Esophagus muscularis mucosa (tissue), 4 donors: ENCODE measurements at regions not wholly inside any gene's neighbourhood (a gene's known extent, or its start where the extent isn't known, plus 50 kb on each side); places are given as distances from the start of the nearest gene placed in this dataset.

Experiments used
- DNase-seq: peaks from one replicate; pipeline ENCODE4 v3.0.0-alpha.2; 2017; ENCODE audit errors: extremely low spot score
- H3K27ac ChIP-seq, 4 donors: fragments of 200-600 bp; sonication (generic); replicated peaks in 1 of 4; 1 replicate in 3 of 4; 2 replicates in 1 of 4; pipeline ENCODE4 v1.5.1; 2016 to 2019; ENCODE audit warnings: mild to moderate bottlenecking in 1 of 4
- H3K27me3 ChIP-seq, 4 donors: fragments of 200-600 bp; sonication (generic); one replicate each; pipeline versions ENCODE4 v1.5.1 to v1.6.0; 2016 to 2019
- H3K36me3 ChIP-seq, 4 donors: fragments of 200-600 bp; sonication (generic); one replicate each; pipeline ENCODE4 v1.5.1; 2016 to 2019
- H3K4me1 ChIP-seq, 4 donors: fragments of 200-600 bp; sonication (generic); one replicate each; pipeline ENCODE4 v1.5.1; 2016 to 2019
- H3K4me3 ChIP-seq, 4 donors: fragments of 200-600 bp; sonication (generic); 1 replicate in 2 of 4; 2 replicates in 2 of 4; pipeline ENCODE4 v1.5.1; 2016 to 2019; ENCODE audit warnings: mild to moderate bottlenecking in 4 of 4, moderate library complexity in 1 of 4
- H3K9me3 ChIP-seq, 4 donors: fragments of 200-600 bp; sonication (generic); 1 replicate in 3 of 4; 2 replicates in 1 of 4; pipeline ENCODE4 v1.5.1; 2016 to 2019
- EP300 ChIP-seq: sonication (generic); formaldehyde crosslinking; IDR thresholded peaks from one replicate; pipeline ENCODE4 v1.6.1; 2017; ENCODE audit warnings: antibody characterized with exemption
- POLR2A ChIP-seq: fragments of 450-650 bp; IDR thresholded peaks from one replicate; pipeline ENCODE4 v1.6.1; 2017; ENCODE audit warnings: antibody characterized with exemption, moderate library complexity, mild to moderate bottlenecking, low read depth
- POLR2AphosphoS5 ChIP-seq, 2 donors: sonication (generic); formaldehyde crosslinking; IDR thresholded peaks; one replicate each; pipeline ENCODE4 v1.6.1; 2017; ENCODE audit warnings: antibody characterized with exemption in 2 of 2
- WGBS: methylation state at CpG from one replicate; pipeline ENCODE4 v1.1.5; 2018; 5-methylcytosine and 5-hydroxymethylcytosine counted together
- intact Hi-C: fragments of 100-400 bp; cut with DNase I; formaldehyde crosslinking; loops from one replicate; pipeline ENCODE4 v1.15.1; 2023
- TF ChIP-seq, protein P1 (sequence below), 3 experiments: fragments of 200-600 bp in 2 of 3; fragments of 450-650 bp in 1 of 3; sonication (generic) in 2 of 3; IDR thresholded peaks; one replicate each; pipeline ENCODE4 v1.5.1; 2017 to 2019; ENCODE audit warnings: antibody characterized with exemption in 3 of 3, mild to moderate bottlenecking in 2 of 3, moderate library complexity in 1 of 3

- intact Hi-C loops = no loop called here
- Histone ChIP-seq H3K4me3 (no peak overlapping the region), H3K4me1 (no peaks in the 10 kb centered on the region), H3K27me3 (no peaks in the 10 kb centered on the region), H3K9me3 (no peaks in the 10 kb centered on the region), H3K36me3 (no peaks in the 10 kb centered on the region), H3K27ac (no peak overlapping the region)
- no peak for DNase-seq
- 88% methylated on average over 6 of the region's 15 CpGs for WGBS
- TF ChIP-seq, protein P1, sequence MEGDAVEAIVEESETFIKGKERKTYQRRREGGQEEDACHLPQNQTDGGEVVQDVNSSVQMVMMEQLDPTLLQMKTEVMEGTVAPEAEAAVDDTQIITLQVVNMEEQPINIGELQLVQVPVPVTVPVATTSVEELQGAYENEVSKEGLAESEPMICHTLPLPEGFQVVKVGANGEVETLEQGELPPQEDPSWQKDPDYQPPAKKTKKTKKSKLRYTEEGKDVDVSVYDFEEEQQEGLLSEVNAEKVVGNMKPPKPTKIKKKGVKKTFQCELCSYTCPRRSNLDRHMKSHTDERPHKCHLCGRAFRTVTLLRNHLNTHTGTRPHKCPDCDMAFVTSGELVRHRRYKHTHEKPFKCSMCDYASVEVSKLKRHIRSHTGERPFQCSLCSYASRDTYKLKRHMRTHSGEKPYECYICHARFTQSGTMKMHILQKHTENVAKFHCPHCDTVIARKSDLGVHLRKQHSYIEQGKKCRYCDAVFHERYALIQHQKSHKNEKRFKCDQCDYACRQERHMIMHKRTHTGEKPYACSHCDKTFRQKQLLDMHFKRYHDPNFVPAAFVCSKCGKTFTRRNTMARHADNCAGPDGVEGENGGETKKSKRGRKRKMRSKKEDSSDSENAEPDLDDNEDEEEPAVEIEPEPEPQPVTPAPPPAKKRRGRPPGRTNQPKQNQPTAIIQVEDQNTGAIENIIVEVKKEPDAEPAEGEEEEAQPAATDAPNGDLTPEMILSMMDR (IDR thresholded peaks at IDR 0.05) = no peak
- TF ChIP-seq POLR2AphosphoS5 (IDR thresholded peaks at IDR 0.05) = no peak
- TF ChIP-seq POLR2A = no peak
- TF ChIP-seq EP300 = no peak
These were observed 1606.3 kb upstream of the MIR17HG start for GRCh38 chr13:89740994-89741685.

DNA sequence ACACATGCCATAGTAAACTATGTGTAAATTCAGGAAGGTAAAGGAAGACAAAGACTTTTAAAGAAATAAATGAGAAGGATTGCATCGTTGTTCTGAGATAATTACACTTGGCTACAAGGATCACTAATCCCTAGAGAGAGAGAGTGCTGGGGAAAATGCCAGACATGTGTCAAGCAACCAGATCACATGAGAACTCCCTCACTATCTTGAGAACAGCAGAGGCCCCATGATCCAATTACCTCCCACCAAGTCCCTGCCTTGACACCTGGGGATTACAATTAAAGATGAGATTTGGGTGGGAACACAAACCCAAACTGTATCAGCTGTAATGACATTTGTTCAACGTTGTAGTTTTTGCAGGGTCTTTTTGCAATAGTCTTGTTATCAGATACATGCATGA is 1600.9 kb upstream of the MIR17HG start:
- WGBS = 62% methylated on average over 2 of the region's 2 CpGs

DNA sequence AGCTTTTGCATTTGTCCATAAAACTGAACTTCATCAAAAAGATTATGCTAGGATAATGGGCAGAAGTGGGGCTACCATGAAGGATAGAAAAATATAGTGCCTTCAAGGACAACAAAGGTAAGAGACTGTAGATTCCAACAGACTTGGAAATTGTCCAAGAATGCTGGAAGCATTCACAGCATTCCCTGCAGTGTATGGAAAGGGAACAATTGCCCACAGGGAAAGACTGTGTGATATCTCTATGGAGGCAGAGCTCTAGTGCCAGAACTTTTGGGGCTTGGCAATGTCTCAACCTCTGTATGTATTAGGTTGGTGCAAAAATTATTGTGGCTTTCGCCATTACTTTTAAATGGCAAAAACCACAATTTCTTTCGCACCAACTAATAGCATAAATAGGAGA is 1598.8 kb upstream of the MIR17HG start:
- no peak for TF ChIP-seq EP300
- no peak for TF ChIP-seq POLR2A
- TF ChIP-seq POLR2AphosphoS5 (IDR thresholded peaks at IDR 0.05) = no peak
- TF ChIP-seq, protein P1 (IDR thresholded peaks at IDR 0.05) = no peak
- no peaks in the 10 kb centered on the region for H3K27me3 ChIP-seq
- H3K9me3 ChIP-seq = no peaks in the 10 kb centered on the region
- H3K36me3 ChIP-seq = no peaks in the 10 kb centered on the region
- H3K4me3 ChIP-seq = no peak overlapping the region
- 96% methylated on average over 2 of the region's 2 CpGs for WGBS
- DNase-seq = no peak
- no peaks in the 10 kb centered on the region for H3K4me1 ChIP-seq
- intact Hi-C loops = no loop called here
- H3K27ac ChIP-seq = no peak overlapping the region

More for the DNA sequence above, 1600.9 kb upstream of the MIR17HG start:
- H3K9me3 ChIP-seq = no peaks in the 10 kb centered on the region
- DNase-seq = no peak
- H3K27me3 ChIP-seq = no peaks in the 10 kb centered on the region
- intact Hi-C loops = no loop called here
- H3K36me3 ChIP-seq = no peaks in the 10 kb centered on the region
- H3K27ac ChIP-seq = no peak overlapping the region
- H3K4me3 ChIP-seq = no peak overlapping the region
- TF ChIP-seq, protein P1 (IDR thresholded peaks at IDR 0.05) = no peak
- no peak for TF ChIP-seq POLR2AphosphoS5 (IDR thresholded peaks at IDR 0.05)
- no peak for TF ChIP-seq POLR2A
- TF ChIP-seq EP300 = no peak
- no peaks in the 10 kb centered on the region for H3K4me1 ChIP-seq

- TF ChIP-seq, protein P1 (IDR thresholded peaks at IDR 0.05) = no peak
- no peak for TF ChIP-seq POLR2AphosphoS5 (IDR thresholded peaks at IDR 0.05)
- TF ChIP-seq POLR2A = no peak
- TF ChIP-seq EP300 = no peak
- DNase-seq = no peak
- H3K36me3 ChIP-seq = no peaks in the 10 kb centered on the region
- intact Hi-C loops = no loop called here
- no peak overlapping the region for H3K4me3 ChIP-seq
- H3K9me3 ChIP-seq = no peaks in the 10 kb centered on the region
- H3K27ac ChIP-seq = no peak overlapping the region
- H3K27me3 ChIP-seq = no peaks in the 10 kb centered on the region
- no peaks in the 10 kb centered on the region for H3K4me1 ChIP-seq
These were observed 1597.6 kb upstream of the MIR17HG start for GRCh38 chr13:89749888-89750287.

DNA sequence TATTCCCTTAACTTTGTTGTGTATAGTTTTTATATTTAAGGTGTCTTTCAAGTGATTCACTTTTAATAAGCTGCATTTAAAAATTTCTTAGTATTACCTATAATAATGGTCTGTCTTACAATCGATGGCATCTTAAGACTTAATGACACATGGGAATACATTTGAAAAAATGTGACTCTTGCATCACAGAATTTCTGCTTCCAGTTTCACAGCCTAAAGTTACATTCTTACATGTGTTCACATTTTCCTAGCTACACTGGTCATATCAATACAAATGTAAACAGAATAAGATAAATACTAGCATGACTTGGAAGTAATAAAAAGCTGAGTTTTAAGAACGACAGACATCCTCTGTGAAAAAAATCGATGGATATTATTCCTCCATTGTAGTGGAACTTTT is 1597.1 kb upstream of the MIR17HG start:
- intact Hi-C loops = no loop called here
- no peak for TF ChIP-seq POLR2A
- no peak for TF ChIP-seq EP300
- TF ChIP-seq, protein P1 (IDR thresholded peaks at IDR 0.05) = no peak
- TF ChIP-seq POLR2AphosphoS5 (IDR thresholded peaks at IDR 0.05) = no peak
- H3K4me1 ChIP-seq = no peaks in the 10 kb centered on the region
- no peaks in the 10 kb centered on the region for H3K27me3 ChIP-seq
- no peaks in the 10 kb centered on the region for H3K9me3 ChIP-seq
- H3K27ac ChIP-seq = no peak overlapping the region
- no peak for DNase-seq
- WGBS = 84% methylated on average over 3 of the region's 3 CpGs
- H3K36me3 ChIP-seq = no peaks in the 10 kb centered on the region
- H3K4me3 ChIP-seq = no peak overlapping the region
